ENCODE measurements at regions not wholly inside any gene's neighbourhood (a gene's known extent, or its start where the extent isn't known, plus 50 kb on each side); places are given as distances from the start of the nearest gene placed in this dataset.
"Not testable (repeated sequence)": the region's sequence is repeated elsewhere in the genome, so short reads cannot be mapped to it uniquely, and the experiment has no call there.

DNA sequence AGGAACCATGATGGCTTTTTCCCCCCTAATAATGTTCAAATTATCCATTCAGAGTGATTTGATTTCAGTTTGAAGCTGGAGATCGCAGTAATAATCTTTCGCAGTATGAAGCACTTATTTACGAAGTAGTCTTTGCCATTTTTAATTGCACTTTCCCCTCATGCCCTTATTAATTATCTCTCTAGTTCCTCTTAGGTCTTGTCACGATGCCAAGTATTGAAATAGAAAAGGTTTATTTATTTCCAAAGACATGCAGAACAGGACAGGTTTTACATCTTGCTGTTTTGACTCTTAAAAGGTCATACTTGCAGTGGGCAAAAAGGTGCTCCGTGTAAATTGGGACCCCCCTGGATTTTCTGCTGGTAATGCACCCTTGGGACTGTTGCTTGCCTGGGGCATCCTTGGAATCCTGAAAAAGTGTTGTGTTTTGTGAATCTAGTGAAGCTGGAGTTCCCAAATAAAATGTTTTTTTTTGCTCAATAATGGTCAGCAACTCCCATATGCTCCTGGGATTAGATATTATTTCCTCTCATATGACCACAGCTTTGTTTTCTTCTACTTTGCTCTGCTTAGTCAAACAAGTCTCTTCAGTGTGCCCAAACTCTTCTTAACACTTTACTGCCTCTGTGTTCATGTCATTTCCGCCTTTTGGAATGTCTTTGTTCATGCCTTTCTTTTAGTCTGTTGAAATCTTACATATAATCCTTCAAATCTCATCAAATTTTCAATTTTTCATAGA is 278.3 kb downstream of the TMEM38B start:
- no peak for DNase-seq (ENCODE audit: extremely low read depth, low read depth, low spot score)

DNA sequence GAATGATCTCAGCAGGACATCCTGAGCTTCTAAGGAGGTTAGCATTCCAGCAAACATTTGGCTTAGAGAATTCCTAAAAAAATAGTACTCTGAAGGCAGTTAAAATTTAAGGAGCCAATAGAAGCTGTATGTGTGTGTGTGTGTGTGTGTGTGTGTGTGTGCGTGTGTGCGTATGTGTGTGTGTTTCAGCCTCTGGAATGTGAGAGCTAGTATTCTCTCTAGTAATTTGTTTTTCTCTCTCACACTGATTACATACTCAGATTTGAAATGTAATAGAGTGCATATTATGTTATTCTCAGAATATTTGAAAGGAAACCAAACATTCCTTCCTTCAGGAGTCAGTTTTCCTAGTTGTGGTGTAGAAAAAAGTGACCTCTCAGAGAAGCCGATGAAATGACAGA is 279.6 kb downstream of the TMEM38B start:
- no peak for DNase-seq (ENCODE audit: extremely low read depth, low read depth, low spot score)

DNA sequence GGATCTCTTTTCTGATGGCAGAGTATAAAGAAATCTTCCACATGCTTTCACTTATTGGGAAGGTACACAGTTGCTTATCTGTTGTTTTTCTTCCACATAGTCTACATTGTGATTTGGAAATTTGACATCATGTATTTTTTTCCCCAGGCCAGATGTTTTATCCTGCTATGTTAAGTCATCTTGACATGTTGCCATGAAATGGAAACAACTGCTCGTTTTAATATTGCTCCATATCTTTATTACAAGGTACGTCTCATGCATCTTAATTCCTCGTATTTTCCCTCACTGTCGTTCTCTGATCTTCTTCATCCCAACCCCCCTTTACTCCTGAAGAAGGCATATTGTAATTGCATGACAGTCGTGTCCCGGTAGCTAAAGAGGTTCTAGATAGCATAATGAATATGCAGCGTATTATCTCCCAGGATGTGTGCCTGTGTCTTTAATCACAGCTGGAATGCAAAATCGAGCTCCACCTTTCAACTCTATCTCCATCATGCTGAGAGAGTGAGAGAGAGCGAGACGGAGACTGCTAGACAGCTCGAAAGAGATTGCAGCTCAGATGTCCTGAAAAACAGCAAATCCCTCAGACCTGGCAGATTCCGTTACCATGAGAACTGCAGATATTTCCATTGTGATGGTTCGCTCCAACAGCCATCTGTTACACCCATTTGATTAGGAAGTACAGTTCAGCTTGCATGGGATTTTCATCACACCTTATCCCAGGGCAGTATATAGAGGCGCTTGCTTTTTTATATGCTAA is 281.7 kb downstream of the TMEM38B start:
- no peak for DNase-seq (ENCODE audit: extremely low read depth, low read depth, low spot score)

DNA sequence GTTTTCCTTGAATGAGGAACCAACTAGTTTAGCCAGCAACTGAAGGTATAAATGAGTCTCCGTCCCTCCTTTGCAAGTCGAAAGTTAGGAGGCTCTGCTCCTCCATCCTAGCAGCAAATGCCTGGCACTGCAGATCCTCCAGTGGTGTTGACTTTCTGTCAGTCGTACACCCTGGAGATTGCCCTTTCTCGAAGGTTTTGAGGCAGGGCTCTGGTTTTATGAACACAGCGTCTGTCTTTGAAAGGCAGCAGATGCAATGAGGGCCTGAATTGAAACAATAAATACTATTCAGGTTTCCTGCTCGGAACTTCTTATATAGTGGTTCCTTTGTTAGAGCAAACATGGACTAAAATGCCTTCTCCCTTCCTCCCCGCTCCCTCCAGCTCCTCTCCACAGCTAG is 284.0 kb downstream of the TMEM38B start:
- DNase-seq (ENCODE audit: extremely low read depth, low read depth, low spot score) = no peak

DNA sequence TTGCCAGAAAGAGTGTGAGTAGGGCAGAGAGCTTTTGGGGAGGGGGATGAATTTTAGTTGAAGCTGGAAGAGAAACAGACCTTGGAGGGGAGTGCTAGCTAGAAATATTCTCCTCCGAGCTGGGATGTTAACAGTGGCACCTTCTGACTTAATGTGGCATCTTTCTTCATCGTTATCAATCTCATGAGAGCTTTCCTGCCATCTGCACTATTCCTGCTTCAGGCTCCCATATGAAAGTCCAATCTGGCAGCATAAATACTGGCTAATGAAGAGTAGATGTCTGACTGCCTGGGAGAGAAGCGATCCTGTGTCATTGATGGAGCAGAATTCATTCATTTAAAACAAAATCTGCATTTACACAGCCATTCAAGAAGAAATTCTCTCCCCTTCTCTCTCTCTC is 284.5 kb downstream of the TMEM38B start:
- DNase-seq (ENCODE audit: extremely low read depth, low read depth, low spot score) = no peak

DNA sequence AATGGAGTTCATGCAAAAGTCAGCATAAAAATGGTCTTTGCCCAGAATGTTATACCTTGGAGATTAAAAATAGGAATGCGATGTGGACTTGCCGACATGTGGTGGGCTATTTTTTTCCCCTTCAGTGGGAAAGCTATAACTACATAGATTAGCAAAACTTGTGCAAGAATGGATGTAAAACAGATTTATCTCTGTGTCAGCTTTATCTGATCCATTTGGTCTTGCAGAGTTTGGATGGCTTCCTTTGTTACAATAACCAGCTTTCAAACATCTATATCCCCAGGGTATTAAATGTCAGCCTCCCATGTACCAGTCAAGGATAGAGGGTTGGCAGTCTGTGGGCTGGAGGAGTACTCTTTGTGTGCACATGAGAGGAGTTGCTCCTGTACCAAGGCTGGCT is 284.9 kb downstream of the TMEM38B start:
- DNase-seq (ENCODE audit: extremely low read depth, low read depth, low spot score) = no peak

DNA sequence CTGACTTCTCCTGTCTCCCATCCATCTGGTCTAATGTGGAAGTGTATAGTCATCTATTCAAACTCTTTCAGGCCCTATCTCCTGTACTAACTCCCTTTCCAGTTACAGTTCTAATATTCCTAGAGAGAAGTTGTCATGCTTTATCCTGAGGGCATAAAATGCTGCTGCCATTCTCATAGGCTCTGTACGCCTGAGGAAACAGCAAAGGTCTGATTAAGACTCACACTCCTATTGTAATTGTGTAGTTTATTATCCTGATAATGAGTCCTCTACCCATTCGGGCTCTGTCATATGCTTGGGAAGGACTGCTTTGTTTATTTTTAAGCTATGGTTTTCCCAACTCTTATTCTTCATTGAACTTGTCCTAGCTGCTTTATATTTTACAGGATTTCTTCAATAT is 290.4 kb downstream of the TMEM38B start:
- no peak for DNase-seq (ENCODE audit: extremely low read depth, low read depth, low spot score)

DNA sequence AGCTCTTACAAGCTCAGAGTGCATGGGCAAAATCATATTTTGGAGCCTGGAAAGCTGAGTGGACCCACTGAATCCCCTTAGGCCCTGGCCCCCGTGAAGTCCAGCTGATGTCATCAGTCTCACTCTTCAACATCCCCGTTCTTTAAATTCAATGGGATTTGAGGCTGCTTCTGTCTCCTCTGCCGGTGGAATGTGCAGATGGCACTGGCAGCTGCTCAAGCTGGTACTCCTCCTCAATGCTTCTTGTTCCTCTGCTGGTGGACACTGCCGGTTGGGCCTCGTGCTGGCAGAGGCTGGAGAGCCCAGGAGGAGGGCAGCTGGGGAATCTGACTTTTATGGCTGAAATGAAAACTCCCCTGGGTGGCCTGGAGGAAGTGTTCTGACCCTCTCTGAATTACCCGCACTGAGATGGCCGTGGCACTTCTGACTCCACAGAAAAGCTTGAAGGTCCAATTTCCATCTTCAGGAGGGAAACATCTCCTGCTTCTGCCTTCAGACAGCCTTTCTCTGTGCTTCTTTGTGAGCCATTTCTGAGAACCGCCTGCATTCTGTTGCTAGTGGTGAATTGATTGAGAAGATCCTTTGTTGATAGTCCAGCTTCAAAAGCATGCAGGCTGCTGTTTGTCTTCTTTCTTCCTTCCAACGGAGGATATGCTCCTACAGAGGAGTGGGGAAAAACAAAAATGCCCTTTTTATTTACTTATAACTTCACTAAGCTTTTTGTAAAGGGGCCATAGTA is 298.9 kb downstream of the TMEM38B start:
- DNase-seq (ENCODE audit: extremely low read depth, low read depth, low spot score) = no peak

DNA sequence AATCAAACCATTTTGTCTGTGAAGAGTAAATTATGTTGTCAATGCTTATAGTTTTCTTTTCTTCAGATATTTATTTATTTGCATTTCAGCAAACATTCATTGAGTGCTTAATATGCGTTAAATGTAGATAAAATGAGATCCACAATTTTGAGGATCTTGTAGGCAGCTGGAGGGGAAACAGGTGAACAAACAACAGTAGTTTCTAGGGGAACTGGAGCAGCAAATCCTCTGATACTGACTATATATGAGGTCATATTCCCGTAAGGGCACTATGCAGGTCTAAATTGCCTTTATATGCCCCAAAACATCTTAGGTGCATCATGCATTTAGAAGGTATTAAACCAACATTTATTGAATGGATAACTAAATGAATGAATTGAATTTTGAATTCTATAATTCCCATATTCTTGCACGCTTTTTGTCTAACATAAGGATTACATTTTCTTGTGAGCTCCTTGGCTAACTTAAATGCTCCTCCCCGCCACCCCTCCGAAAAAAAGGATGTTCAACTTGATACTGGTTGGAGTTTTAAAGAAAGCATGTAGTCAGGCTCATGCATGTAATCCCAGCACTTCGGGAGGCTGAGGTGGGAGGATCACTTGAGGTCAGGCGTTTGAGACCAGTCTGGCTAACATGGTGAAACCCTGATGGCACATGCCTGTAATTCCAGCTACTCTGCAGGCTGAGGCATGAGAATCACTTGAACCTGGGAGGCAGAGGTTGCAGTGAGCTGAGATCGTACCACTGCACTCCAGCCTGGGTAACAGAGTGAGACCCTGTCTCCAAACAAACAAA is 299.8 kb downstream of the TMEM38B start:
- no peak for DNase-seq (ENCODE audit: extremely low read depth, low read depth, low spot score)

DNA sequence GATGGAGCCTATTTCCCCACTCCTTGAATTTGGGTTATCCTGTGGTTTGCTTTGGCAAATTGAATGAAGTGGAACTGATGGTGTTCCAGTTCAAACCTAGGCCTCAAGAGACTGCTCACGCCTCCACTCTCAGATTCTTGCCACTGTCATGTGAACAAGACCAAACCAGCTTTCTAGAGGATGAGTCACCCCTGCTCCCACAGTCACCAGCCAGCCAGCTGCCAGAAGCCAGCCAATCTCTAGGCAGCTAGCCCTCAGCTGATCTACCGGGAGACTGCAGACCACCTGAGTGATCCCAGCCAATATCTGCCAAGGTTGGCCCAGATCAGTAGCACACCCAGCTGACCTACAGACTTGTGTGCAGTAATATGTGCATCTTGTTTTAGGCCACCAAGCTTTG is 300.6 kb downstream of the TMEM38B start:
- DNase-seq (ENCODE audit: extremely low read depth, low read depth, low spot score) = no peak

DNA sequence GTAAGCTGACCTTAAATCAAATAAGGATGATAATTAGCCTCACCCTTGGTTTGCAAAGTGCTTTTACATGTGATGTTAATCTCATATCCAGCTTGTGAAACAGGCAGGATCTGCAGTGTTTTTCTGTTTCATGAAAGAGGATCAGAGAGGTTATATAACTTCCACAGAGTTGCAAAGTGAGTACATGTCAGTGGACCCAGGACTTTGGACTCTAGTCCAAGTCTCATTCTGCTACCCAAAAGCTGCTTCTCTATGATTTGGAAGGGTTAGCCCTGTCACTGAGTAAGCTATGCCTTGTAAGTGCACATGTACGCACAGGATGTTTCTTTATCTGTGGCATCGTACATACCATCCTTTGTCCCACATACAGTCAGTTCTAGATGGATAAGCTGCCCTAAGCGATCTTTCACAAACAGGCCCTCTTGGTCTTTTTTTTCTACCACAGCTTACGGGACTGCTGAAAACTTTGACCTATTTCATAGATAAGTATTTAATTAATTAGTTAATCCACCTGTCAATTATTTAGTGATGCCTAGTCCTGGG is 322.9 kb downstream of the TMEM38B start:
- DNase-seq (ENCODE audit: extremely low read depth, low read depth, low spot score) = no peak

DNA sequence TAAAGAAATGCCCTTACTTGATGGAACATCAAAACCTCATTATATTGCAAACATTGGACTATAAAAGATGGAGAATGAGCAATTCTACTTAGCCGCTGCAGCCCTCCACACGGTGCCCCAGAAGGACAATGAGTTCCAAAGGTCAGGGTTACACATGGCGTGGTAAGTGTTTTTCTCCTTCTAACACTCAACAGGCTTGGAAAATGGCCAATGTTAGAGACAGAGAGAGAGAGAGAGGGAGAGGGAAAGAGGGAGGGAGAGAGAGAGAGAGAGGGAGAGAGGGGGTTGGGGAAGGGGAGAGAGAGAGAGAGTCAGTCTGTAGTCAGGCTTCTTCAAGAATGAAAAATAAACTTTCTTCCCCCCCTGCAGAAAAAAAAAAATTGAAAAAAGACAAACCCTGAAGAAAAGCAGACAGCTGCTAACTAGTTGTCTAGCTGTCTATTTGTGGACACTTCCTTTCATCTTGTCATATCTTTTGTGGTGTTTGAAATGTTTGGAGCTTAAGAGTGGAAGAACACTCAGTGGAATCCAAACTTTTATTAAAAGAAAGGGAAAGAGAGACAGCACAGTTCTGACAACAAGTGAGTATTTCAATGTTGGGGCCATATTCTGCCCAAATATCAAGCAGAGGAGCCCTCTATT is 324.8 kb downstream of the TMEM38B start:
- DNase-seq (ENCODE audit: extremely low read depth, low read depth, low spot score) = no peak

DNA sequence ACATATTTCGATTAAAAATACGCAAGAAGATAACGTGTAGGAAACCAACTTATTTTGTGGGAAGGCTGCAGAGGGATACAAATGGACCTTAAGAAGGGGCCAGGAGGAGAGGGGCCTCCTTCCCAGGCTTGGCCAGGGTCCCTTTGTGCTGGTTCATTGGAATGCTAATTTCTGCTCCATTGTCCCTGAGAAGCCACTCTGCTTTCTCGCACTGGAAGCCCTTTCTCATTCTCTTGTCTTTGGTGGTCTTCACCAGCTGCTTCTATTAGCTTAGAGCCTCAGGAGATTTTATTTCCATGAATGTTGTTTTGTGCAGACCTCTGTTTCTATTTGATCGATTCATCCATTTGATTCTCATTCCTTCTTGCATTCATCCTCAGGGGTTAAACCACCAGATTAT is 325.4 kb downstream of the TMEM38B start:
- DNase-seq (ENCODE audit: extremely low read depth, low read depth, low spot score) = no peak

DNA sequence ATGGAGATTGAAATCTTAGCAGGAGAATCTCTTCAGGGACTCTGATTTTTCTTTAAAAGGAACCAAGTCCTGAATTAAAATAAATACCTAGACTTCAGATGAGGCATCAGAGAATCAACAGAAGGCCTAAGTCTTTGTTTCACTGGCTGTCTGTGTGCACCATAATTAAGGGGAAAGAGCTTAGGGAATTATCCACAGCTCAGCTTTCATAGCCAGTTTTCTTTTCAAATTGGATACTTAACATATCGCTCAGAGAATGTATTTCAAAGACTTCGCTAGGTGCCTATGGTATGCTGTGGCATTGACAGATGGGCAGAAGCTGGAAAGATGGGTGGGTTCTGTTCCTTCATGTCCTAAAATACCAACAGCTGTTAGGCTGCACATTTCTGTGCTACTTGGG is 325.8 kb downstream of the TMEM38B start:
- no peak for DNase-seq (ENCODE audit: extremely low read depth, low read depth, low spot score)

DNA sequence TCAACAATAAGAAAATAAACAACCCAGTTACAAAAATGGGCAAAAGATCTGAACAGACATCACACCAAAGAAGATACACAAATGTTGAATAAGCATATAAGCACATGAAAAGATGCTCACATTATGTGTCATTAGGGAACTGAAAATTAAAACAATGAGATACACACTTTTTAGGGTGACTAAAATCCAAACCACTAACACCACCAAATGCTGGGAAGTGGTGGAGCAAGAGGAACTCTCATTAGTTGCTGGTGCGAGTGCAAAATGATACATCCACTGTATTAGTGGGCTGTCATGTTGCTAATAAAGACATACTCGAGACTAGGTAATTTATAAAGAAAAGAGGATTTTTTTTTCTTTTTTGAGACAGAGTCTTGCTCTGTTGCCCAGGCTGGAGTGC is 329.1 kb downstream of the TMEM38B start:
- DNase-seq (ENCODE audit: extremely low read depth, low read depth, low spot score) = no peak

DNA sequence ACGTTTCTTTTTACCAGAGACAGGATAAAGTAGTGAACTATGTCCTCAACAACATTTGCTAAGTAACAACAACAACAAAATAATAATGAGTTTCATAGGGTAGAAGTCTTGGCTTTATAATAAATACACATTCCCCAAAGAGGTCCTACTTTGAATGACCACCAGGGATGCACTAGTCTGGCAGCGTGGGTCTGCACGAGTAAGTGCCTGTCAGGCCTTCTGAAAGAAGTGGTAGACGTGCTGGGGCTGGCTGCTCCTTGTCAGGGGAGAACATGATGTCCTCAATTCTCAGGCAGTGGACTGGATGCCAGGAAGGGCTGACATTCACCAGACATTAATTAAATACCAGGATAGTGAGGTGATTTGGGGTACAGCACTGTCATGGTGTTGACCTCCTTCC is 331.1 kb downstream of the TMEM38B start:
- DNase-seq (ENCODE audit: extremely low read depth, low read depth, low spot score) = no peak

DNA sequence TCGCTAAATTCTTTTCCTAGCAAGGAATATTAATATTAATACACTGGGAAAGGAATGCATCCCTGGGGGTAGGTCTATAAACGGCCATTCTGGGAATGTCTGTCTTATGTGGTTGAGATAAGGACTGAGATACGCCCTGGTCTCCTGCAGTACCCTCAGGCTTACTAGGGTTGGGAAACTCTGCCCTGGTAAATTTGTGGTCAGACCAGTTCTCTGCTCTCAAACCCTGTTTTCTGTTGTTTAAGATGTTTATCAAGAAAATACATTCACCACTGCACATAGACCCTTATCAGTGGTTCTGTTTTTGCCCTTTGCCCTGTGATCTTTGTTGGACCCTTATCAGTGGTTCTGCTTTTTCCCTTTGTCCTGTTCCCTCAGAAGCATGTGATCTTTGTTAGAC is 335.8 kb downstream of the TMEM38B start:
- DNase-seq (ENCODE audit: extremely low read depth, low read depth, low spot score) = not testable (repeated sequence)

DNA sequence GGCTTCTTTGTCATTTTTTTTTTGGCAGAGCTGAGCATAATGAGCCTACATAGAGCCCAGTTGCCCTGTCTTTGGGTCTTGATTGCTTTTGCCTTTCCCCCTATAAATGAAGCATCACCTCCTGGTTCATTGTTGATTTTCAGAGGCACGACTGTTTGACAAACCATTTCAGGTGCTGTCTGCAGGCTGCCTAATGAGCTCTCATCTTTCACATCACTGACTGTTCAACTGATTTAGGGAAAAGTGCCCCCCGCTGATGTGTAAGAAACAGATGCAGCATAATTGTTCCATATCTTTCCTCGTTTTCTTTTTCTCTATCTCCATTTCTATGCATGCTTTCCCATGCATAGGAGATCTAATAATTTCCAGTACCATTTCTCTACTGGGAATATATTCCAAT is 338.6 kb downstream of the TMEM38B start:
- DNase-seq (ENCODE audit: extremely low read depth, low read depth, low spot score) = no peak

DNA sequence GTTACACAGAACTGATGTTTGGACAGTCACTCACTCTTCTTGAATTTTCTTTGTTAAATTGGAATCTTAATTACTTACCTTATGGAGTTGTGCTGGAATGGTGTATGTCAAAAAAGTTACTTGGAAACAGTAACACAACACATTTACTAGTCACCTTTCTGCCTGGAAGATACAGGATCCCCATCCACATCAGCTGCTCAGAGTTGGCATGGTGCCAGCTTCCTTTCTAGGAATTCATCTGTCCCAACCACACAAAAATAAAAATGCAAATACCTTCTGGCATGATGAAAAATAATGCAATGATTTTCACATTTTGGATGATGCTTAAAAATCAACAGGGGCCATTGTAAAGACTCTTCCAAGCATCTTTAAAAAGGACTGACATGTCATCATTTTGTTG is 341.5 kb downstream of the TMEM38B start:
- no peak for DNase-seq (ENCODE audit: extremely low read depth, low read depth, low spot score)

DNA sequence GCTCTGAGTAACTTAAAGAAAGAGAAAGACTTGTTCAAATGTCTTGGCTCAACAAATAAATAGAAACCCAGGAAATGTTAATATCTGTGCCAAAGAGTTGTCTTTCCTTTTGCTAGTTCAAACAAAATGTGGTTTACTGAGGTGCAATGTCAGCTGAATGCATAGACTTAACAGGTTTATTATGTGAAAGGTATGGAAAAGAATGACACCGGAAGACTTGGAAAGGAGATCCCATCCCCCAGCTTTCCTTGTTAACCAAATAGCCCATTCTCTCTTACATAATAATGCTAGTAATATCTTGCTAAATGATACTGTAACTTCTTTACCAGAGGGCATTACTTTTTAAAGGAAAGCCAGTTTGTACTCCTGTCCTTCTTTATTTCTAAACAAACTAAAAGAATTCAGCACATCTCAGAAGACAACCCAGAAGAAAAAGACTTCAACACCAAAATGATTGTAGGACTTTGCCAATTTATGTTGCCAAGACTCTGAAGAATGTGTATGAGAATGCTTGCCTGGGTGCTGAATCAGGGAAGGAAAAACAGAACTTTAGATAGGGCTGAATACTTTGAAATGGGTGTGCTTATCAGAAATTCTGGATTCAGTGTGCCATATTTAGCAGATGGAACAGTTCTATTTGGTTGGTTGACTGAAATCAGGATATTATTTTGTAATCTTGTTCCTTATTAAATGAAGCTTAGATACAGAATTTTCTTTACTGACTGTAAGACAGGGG is 344.1 kb downstream of the TMEM38B start:
- DNase-seq (ENCODE audit: extremely low read depth, low read depth, low spot score) = no peak
